Left lung (tissue), 4 donors: ENCODE measurements at regions not wholly inside any gene's neighbourhood (a gene's known extent, or its start where the extent isn't known, plus 50 kb on each side); places are given as distances from the start of the nearest gene placed in this dataset.

ENCODE experiments used
- ATAC-seq: fragments of 200-7000 bp; cut with Tn5 transposase; one replicate; pipeline ENCODE4 v1.9.1; 2020; ENCODE audit warnings: moderate library complexity
- DNase-seq, 4 donors: peaks; one replicate each; pipeline ENCODE4 v3.0.0-alpha.2; 2013 to 2020
- H3K27ac ChIP-seq, 2 donors: fragments of 200-600 bp; sonication (generic) in 1 of 2; one replicate each; pipeline versions ENCODE4 v1.5.0 to v1.8.0; 2020 to 2021
- H3K27me3 ChIP-seq, 2 donors: fragments of 200-600 bp; sonication (generic) in 1 of 2; one replicate each; pipeline versions ENCODE4 v1.5.0 to v1.8.0; 2020 to 2021
- H3K36me3 ChIP-seq, 2 donors: fragments of 200-600 bp; sonication (generic) in 1 of 2; one replicate each; pipeline versions ENCODE4 v1.5.0 to v1.8.0; 2020 to 2021
- H3K4me1 ChIP-seq, 2 donors: fragments of 200-600 bp; one replicate each; pipeline ENCODE4 v1.8.0; 2021
- H3K4me3 ChIP-seq, 2 donors: fragments of 200-600 bp; sonication (generic) in 1 of 2; one replicate each; pipeline versions ENCODE4 v1.5.0 to v1.8.0; 2020 to 2021; ENCODE audit warnings: mild to moderate bottlenecking in 1 of 2
- H3K9me3 ChIP-seq, 2 donors: fragments of 200-600 bp; sonication (generic) in 1 of 2; one replicate each; pipeline versions ENCODE4 v1.5.0 to v1.8.0; 2020 to 2021
- CTCF ChIP-seq, 2 donors: fragments of 200-600 bp; sonication (generic) in 1 of 2; IDR thresholded peaks; one replicate each; pipeline versions ENCODE4 v1.5.0 to v1.8.0; 2021; ENCODE audit warnings: antibody characterized with exemption in 2 of 2
- intact Hi-C, 2 donors: fragments of 100-400 bp; cut with DNase I; formaldehyde crosslinking; loops; one replicate each; pipeline versions ENCODE4 v1.11.2 to v1.14.2; 2022
- donor health status: DM: no; HTN: yes; CAD: no.
- donor health status: DM: no; HTN: no; CAD: no.

DNA sequence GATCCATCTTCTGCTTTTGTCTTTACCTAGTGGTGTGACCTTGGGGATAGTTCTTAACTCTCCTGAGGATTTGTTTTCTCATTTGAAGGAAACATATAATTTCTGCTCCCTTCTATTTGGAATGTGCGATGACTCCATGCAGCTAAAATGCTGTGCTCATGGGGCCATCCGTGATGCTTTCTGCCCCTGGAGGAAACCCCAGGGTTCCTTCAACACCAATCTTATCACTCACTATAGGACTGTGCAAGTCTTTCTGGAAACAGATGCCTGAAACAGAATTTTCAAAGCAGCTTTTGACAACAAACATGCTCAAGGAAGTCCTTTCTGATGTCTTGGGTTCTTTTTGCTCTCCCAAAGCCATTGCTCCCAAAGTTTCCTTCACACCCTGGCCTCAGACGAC lies 128.8 kb upstream of the GGTLC1 start:
- no peaks in the 10 kb centered on the region for H3K9me3 ChIP-seq
- H3K27me3 ChIP-seq, result peaks cover 0 to 30% of the 10 kb centered on the region in 2 donors
- intact Hi-C loops, result no loop called here
- no peaks in the 10 kb centered on the region for H3K36me3 ChIP-seq
- ATAC-seq (no peak), DNase-seq (no peak)
- H3K4me3 ChIP-seq, result no peak overlapping the region
- H3K27ac ChIP-seq, result no peak overlapping the region
- no peak for TF ChIP-seq CTCF (IDR thresholded peaks at IDR 0.05)
- H3K4me1 ChIP-seq, result no peaks in the 10 kb centered on the region

GRCh38 chr20:24116611-24117010 lies 128.0 kb upstream of the GGTLC1 start:
- Histone ChIP-seq H3K4me3 (no peak overlapping the region), H3K27ac (no peak overlapping the region), H3K36me3 (no peaks in the 10 kb centered on the region), H3K4me1 (no peaks in the 10 kb centered on the region), H3K27me3 (peaks cover 0 to 30% of the 10 kb centered on the region in 2 donors), H3K9me3 (no peaks in the 10 kb centered on the region)
- ATAC-seq (no peak), DNase-seq (no peak)
- TF ChIP-seq CTCF (IDR thresholded peaks at IDR 0.05), result no peak
- intact Hi-C loops, result no loop called here

DNA sequence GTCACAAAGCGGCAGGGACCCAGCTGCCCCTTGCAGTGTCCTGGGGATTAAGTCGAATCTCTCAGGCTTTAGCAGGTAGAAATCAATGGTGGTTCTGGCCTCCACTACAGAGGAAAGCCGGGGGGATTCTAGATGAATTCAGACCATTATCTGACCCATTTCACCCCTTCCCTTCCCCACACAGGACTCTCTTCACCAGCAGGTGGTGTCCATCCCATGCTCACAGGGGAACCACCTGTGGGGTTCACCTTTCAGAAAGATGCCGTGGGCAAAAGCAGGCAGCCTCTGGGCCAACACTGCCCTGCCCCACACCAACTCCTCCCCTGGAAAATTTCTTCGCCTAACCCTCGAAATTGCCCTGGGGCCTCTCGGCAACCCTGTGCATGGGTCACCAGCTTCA lies 123.8 kb upstream of the GGTLC1 start:
- Histone ChIP-seq H3K9me3 (no peaks in the 10 kb centered on the region), H3K27ac (no peak overlapping the region), H3K36me3 (no peaks in the 10 kb centered on the region), H3K4me3 (no peak overlapping the region), H3K4me1 (no peaks in the 10 kb centered on the region), H3K27me3 (peaks cover 0 to 16% of the 10 kb centered on the region in 2 donors)
- intact Hi-C loops, result no loop called here
- TF ChIP-seq CTCF (IDR thresholded peaks at IDR 0.05), result no peak
- no peak for DNase-seq
- no peak for ATAC-seq

DNA sequence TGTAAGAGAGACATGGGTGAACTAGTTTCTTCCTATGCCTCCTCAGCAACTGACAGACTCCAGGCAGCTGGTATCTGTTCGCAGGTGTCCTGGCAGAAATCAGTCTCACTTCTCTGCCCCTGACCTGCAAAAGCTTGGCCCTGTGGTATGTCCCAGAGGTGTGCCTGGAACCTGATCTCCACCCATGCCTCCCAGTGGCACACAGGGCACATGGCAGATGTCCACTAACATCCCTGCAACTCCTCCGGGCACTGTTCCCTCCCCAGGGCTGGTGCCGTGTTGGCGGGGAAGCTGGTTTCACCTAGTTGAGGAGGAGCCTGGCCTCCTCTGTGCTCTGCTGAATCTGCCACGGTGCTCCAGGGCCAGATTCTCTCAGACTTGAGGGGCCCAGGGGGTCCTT lies 123.3 kb upstream of the GGTLC1 start:
- no peaks in the 10 kb centered on the region for H3K4me1 ChIP-seq
- no peak for TF ChIP-seq CTCF (IDR thresholded peaks at IDR 0.05)
- H3K27ac ChIP-seq, result no peak overlapping the region
- intact Hi-C loops, result no loop called here
- H3K9me3 ChIP-seq, result no peaks in the 10 kb centered on the region
- ATAC-seq (no peak), DNase-seq (no peak)
- H3K36me3 ChIP-seq, result no peaks in the 10 kb centered on the region
- no peak overlapping the region for H3K4me3 ChIP-seq
- H3K27me3 ChIP-seq, result peaks cover 0 to 12% of the 10 kb centered on the region in 2 donors

DNA sequence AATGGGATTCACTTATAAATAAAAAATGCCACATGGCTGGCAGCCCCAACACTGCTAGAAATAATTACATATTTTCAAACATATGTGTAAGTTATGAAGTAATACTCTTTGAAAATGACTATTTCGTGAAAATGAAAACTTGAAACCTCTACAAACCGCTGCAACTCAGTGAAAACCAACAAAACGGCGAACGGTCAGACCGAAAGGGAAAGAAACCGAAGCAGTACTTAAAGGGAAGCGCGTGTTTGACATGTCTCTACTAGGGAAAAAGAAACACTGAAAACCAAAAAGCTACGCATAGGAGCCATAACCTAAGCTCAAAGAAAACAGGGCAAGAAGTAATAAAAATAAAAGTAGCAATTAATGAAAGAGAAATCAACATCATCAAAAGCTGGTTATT lies 121.0 kb upstream of the GGTLC1 start:
- intact Hi-C loops, result no loop called here
- H3K9me3 ChIP-seq, result no peaks in the 10 kb centered on the region
- TF ChIP-seq CTCF (IDR thresholded peaks at IDR 0.05), result no peak
- no peak for ATAC-seq
- no peaks in the 10 kb centered on the region for H3K4me1 ChIP-seq
- no peak overlapping the region for H3K4me3 ChIP-seq
- H3K36me3 ChIP-seq, result no peaks in the 10 kb centered on the region
- no peak for DNase-seq
- H3K27ac ChIP-seq, result no peak overlapping the region
- H3K27me3 ChIP-seq, result no peaks in the 10 kb centered on the region
